NCI-H446 (cell line): ENCODE measurements at regions not wholly inside any gene's neighbourhood (a gene's known extent, or its start where the extent isn't known, plus 50 kb on each side); places are given as distances from the start of the nearest gene placed in this dataset.
A peak's percentile ranks its signal among the peaks of the same experiment; 100 is the strongest.
"Not testable (repeated sequence)": the region's sequence is repeated elsewhere in the genome, so short reads cannot be mapped to it uniquely, and the experiment has no call there.

Source experiments
- DNase-seq, 2 experiments: peaks; one replicate each; lab custom pipeline; 2025; lab: John Stamatoyannopoulos, UW

GRCh38 chr12:33825986-33826602, 196.2 kb upstream of the ALG10 start:
- DNase-seq = no peak

GRCh38 chr12:33828326-33828725, 194.0 kb upstream of the ALG10 start:
- peak; percentile 18 to 56 for DNase-seq

- no peak for DNase-seq
Observed at GRCh38 chr12:33830070-33830469, 192.2 kb upstream of the ALG10 start.

GRCh38 chr12:33832900-33833299, 189.4 kb upstream of the ALG10 start:
- DNase-seq = no peak

GRCh38 chr12:33834672-33835071, 187.6 kb upstream of the ALG10 start:
- DNase-seq = no peak

GRCh38 chr12:33876618-33877017, 145.7 kb upstream of the ALG10 start:
- no peak for DNase-seq

- DNase-seq = no peak
Observed at GRCh38 chr12:33892425-33892824, 129.9 kb upstream of the ALG10 start.

- DNase-seq = not testable (repeated sequence)
Observed at GRCh38 chr12:33920460-33920859, 101.8 kb upstream of the ALG10 start.

GRCh38 chr12:33926095-33926494, 96.2 kb upstream of the ALG10 start:
- no peak for DNase-seq

- DNase-seq = not testable (repeated sequence)
Observed at GRCh38 chr12:33937669-33938068, 84.6 kb upstream of the ALG10 start.

- no peak for DNase-seq
Observed at GRCh38 chr12:33942172-33942571, 80.1 kb upstream of the ALG10 start.

- DNase-seq = no peak
Observed at GRCh38 chr12:33944703-33945437, 77.4 kb upstream of the ALG10 start.

- DNase-seq = no peak
Observed at GRCh38 chr12:33945438-33945784, 76.9 kb upstream of the ALG10 start.

- not testable (repeated sequence) for DNase-seq
Observed at GRCh38 chr12:33966219-33966618, 56.1 kb upstream of the ALG10 start.

- no peak for DNase-seq
Observed at GRCh38 chr12:33967760-33968159, 54.5 kb upstream of the ALG10 start.
